Ishikawa (cell line): ENCODE measurements at regions not wholly inside any gene's neighbourhood (a gene's known extent, or its start where the extent isn't known, plus 50 kb on each side); places are given as distances from the start of the nearest gene placed in this dataset.

ENCODE experiments used
- CEBPB ChIP-seq: IDR thresholded peaks from 2 replicates; pipeline ENCODE4 v1.6.1; 2012
- EGR1 ChIP-seq: IDR thresholded peaks from 2 replicates; pipeline ENCODE4 v1.6.1; 2012
- EP300 ChIP-seq: IDR thresholded peaks from 2 replicates; pipeline ENCODE4 v1.6.1; 2012; ENCODE audit warnings: borderline replicate concordance
- FOXM1 ChIP-seq: IDR thresholded peaks from 2 replicates; pipeline ENCODE4 v1.6.1; 2012; ENCODE audit warnings: low read depth, borderline replicate concordance
- MAX ChIP-seq: IDR thresholded peaks from 2 replicates; pipeline ENCODE4 v1.6.1; 2012
- RAD21 ChIP-seq: IDR thresholded peaks from 2 replicates; pipeline ENCODE4 v1.6.1; 2012; ENCODE audit warnings: low read depth
- REST ChIP-seq: IDR thresholded peaks from 2 replicates; pipeline ENCODE4 v1.6.1; 2012; ENCODE audit warnings: low read depth, mild to moderate bottlenecking
- TCF12 ChIP-seq: IDR thresholded peaks from 2 replicates; pipeline ENCODE4 v1.6.1; 2012; ENCODE audit warnings: low read depth
- TEAD4 ChIP-seq: IDR thresholded peaks from 2 replicates; pipeline ENCODE4 v1.6.1; 2012
- USF1 ChIP-seq: IDR thresholded peaks from 2 replicates; pipeline ENCODE4 v1.6.1; 2012
- YY1 ChIP-seq: IDR thresholded peaks from 2 replicates; pipeline ENCODE4 v1.6.1; 2012; ENCODE audit warnings: low read depth

- TF ChIP-seq TEAD4 (no peak), TCF12 (no peak), EP300 (no peak), EGR1 (no peak), REST (no peak), YY1 (no peak), FOXM1 (no peak), RAD21 (no peak), MAX (no peak), USF1 (no peak), CEBPB (no peak)
Measured at GRCh38 chr3:107239703-107240102, 137.5 kb upstream of the CCDC54 start.
